ENCODE measurements at regions not wholly inside any gene's neighbourhood (a gene's known extent, or its start where the extent isn't known, plus 50 kb on each side); places are given as distances from the start of the nearest gene placed in this dataset.

- no peaks in the 10 kb centered on the region for H3K4me1 ChIP-seq (ENCODE audit: low read depth)
- DNase-seq, result no peak
- H3K4me3 ChIP-seq, result no peak overlapping the region
- H3K36me3 ChIP-seq (ENCODE audit: low read depth), result no peaks in the 10 kb centered on the region
- ATAC-seq, result no peak
- no peak for TF ChIP-seq CTCF (IDR thresholded peaks at IDR 0.05)
- no peaks in the 10 kb centered on the region for H3K9me3 ChIP-seq
- intact Hi-C loops (cut with DNase I, micrococcal nuclease), result no loop called here
Observed at GRCh38 chr20:37611852-37612251, 82.0 kb upstream of the CTNNBL1 start.

- ATAC-seq (no peak), DNase-seq (no peak)
- no peak for TF ChIP-seq CTCF (IDR thresholded peaks at IDR 0.05)
- Histone ChIP-seq H3K4me1 (ENCODE audit: low read depth) (no peaks in the 10 kb centered on the region), H3K36me3 (ENCODE audit: low read depth) (no peaks in the 10 kb centered on the region), H3K4me3 (no peak overlapping the region), H3K9me3 (no peaks in the 10 kb centered on the region)
- intact Hi-C loops (cut with DNase I, micrococcal nuclease), result no loop called here
Observed at GRCh38 chr20:37611346-37611745, 82.5 kb upstream of the CTNNBL1 start.

GRCh38 chr20:37610203-37610798 lies 82.6 kb upstream of the BLCAP start:
- no peak overlapping the region for H3K4me3 ChIP-seq
- TF ChIP-seq CTCF (IDR thresholded peaks at IDR 0.05), result no peak
- DNase-seq (no peak), ATAC-seq (no peak)
- intact Hi-C loops (cut with DNase I, micrococcal nuclease), result no loop called here
- no peaks in the 10 kb centered on the region for H3K9me3 ChIP-seq
- no peaks in the 10 kb centered on the region for H3K4me1 ChIP-seq (ENCODE audit: low read depth)
- no peaks in the 10 kb centered on the region for H3K36me3 ChIP-seq (ENCODE audit: low read depth)

GRCh38 chr20:37602634-37603033 lies 75.0 kb upstream of the BLCAP start:
- Histone ChIP-seq H3K9me3 (no peaks in the 10 kb centered on the region), H3K4me3 (no peak overlapping the region), H3K4me1 (ENCODE audit: low read depth) (no peaks in the 10 kb centered on the region), H3K36me3 (ENCODE audit: low read depth) (no peaks in the 10 kb centered on the region)
- DNase-seq (no peak), ATAC-seq (no peak)
- intact Hi-C loops (cut with DNase I, micrococcal nuclease), result no loop called here
- TF ChIP-seq CTCF (IDR thresholded peaks at IDR 0.05), result no peak

DNA sequence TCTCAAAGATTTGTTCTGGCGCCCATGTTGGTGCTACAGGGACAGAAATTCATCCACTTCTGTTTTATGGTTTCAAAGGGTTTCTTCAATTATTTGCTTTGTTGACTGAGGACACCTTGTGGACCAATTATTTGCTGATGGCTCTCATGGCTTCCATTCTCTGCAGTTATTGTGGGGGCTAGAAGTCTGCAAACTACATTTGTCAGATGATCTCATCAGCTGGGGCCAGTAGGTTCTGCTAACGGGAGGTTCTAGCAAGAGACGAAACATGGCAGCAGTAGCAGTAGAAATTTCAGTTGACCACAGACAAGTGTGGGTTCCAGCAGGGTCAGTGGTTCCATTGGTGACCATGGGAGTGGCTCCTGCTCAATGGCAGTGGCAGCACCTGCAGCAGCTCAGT lies 72.8 kb upstream of the BLCAP start:
- Histone ChIP-seq H3K36me3 (ENCODE audit: low read depth) (no peaks in the 10 kb centered on the region), H3K9me3 (no peaks in the 10 kb centered on the region), H3K4me3 (no peak overlapping the region), H3K4me1 (ENCODE audit: low read depth) (no peaks in the 10 kb centered on the region)
- ATAC-seq (no peak), DNase-seq (no peak)
- intact Hi-C loops (cut with DNase I, micrococcal nuclease), result no loop called here
- no peak for TF ChIP-seq CTCF (IDR thresholded peaks at IDR 0.05)

Measured in mucosa of descending colon (tissue), 3 donors.